ENCODE measurements at regions not wholly inside any gene's neighbourhood (a gene's known extent, or its start where the extent isn't known, plus 50 kb on each side); places are given as distances from the start of the nearest gene placed in this dataset.

DNA sequence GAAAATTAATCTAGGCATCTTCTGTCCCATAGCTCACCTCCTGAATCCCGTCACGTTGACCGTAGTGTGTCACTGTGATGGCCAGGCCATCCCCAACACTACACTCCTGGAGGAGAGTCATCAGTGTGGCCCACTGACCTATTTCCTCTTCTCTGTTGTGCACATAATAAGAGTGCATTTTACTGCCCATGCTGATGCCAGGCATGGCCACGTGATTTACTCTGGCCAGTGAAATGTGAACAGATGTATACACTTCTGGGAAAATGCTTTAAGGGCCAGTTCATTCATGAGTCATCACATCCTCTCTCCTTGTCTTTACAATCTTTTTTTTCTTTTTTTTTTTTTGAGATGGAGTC, 101.9 kb upstream of the PIP4K2A start (continued):
- TF ChIP-seq E2F6 (IDR thresholded peaks at IDR 0.05; ENCODE audit: borderline replicate concordance in 1 of 2, extremely low read depth in 1 of 2, insufficient read depth in 1 of 2, insufficient read length in 1 of 2, low read depth in 1 of 2, low read length in 1 of 2, poor library complexity in 1 of 2, severe bottlenecking in 1 of 2) (no peak), KLF6 (CRISPR knock-in tag; IDR thresholded peaks at IDR 0.05; ENCODE audit: borderline replicate concordance) (no peak), TRIM28 (IDR thresholded peaks at IDR 0.05) (no peak), CTBP1 (IDR thresholded peaks at IDR 0.05; ENCODE audit: borderline replicate concordance) (0 out of 2 replicates have a peak, but pooled peaks have one; percentile 23), SMARCE1 (IDR thresholded peaks at IDR 0.05) (no peak), ZNF592 (IDR thresholded peaks at IDR 0.05) (peak; percentile 23; the same call in 1 of the 2 replicates), SMAD4 (CRISPR knock-in tag; conservative IDR thresholded peaks at IDR 0.05) (peak; percentile 10; the same call in 1 of the 2 replicates), ARNT (IDR thresholded peaks at IDR 0.05) (no peak), USF2 (CRISPR knock-in tag; IDR thresholded peaks at IDR 0.05) (peak; percentile 84), ZNF175 (CRISPR knock-in tag; IDR thresholded peaks at IDR 0.05; ENCODE audit: low read depth) (0 out of 2 replicates have a peak, but pooled peaks have one; percentile 9), MEF2D (tag; conservative IDR thresholded peaks at IDR 0.05; ENCODE audit: low read depth) (no peak), MNT (conservative IDR thresholded peaks at IDR 0.05) (no peak), ZNF280A (IDR thresholded peaks at IDR 0.05; ENCODE audit: low read depth, partially characterized antibody) (no peak), HNRNPH1 (optimal IDR thresholded peaks at IDR 0.05; ENCODE audit: low read depth, low read length) (no peak), NFE2 (IDR thresholded peaks at IDR 0.05; ENCODE audit: low read depth) (peak; percentile 39; the same call in 1 of the 2 replicates), ZNF384 (IDR thresholded peaks at IDR 0.05; ENCODE audit: low read depth, low read length) (peak; percentile 90), ARHGAP35 (IDR thresholded peaks at IDR 0.05; ENCODE audit: partially characterized antibody) (no peak)
- TF ChIP-seq, protein P1, sequence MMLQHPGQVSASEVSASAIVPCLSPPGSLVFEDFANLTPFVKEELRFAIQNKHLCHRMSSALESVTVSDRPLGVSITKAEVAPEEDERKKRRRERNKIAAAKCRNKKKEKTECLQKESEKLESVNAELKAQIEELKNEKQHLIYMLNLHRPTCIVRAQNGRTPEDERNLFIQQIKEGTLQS (IDR thresholded peaks at IDR 0.05): peak; percentile 15
- TF ChIP-seq, protein P1 (CRISPR knock-in tag; conservative IDR thresholded peaks at IDR 0.05): no peak
